HG02642 (cell line): ENCODE measurements at regions not wholly inside any gene's neighbourhood (a gene's known extent, or its start where the extent isn't known, plus 50 kb on each side); places are given as distances from the start of the nearest gene placed in this dataset.
"Not testable (repeated sequence)": the region's sequence is repeated elsewhere in the genome, so short reads cannot be mapped to it uniquely, and the experiment has no call there.

Source experiments
- ATAC-seq: cut with Tn5 transposase; IDR thresholded peaks from one replicate; pipeline ENCODE4 v1.9.1; 2021; ENCODE audit warnings: mild to moderate bottlenecking; ENCODE audit not compliant: unreplicated experiment, poor library complexity

GRCh38 chr6:156616495-156616894, 160.7 kb upstream of the ARID1B start:
- ATAC-seq = no peak

GRCh38 chr6:156613996-156614395, 163.2 kb upstream of the ARID1B start:
- no peak for ATAC-seq

- ATAC-seq = no peak
These were observed 164.8 kb upstream of the ARID1B start for GRCh38 chr6:156612361-156612760.

DNA sequence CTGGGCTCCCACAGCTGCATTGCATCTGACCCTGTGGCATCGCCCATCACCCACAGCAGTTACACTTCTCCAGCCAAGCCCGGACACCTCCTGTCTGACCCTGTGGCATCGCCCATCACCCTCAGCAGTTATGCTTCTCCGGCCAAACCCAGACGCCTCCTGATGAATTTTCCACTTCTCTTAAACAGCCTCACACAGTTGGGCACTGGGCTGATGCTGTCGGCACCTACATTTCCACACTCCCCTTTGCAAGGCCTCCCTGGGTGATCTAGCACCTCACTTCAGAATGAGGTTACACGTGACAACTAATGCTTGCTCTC, 175.2 kb upstream of the ARID1B start:
- ATAC-seq = no peak

DNA sequence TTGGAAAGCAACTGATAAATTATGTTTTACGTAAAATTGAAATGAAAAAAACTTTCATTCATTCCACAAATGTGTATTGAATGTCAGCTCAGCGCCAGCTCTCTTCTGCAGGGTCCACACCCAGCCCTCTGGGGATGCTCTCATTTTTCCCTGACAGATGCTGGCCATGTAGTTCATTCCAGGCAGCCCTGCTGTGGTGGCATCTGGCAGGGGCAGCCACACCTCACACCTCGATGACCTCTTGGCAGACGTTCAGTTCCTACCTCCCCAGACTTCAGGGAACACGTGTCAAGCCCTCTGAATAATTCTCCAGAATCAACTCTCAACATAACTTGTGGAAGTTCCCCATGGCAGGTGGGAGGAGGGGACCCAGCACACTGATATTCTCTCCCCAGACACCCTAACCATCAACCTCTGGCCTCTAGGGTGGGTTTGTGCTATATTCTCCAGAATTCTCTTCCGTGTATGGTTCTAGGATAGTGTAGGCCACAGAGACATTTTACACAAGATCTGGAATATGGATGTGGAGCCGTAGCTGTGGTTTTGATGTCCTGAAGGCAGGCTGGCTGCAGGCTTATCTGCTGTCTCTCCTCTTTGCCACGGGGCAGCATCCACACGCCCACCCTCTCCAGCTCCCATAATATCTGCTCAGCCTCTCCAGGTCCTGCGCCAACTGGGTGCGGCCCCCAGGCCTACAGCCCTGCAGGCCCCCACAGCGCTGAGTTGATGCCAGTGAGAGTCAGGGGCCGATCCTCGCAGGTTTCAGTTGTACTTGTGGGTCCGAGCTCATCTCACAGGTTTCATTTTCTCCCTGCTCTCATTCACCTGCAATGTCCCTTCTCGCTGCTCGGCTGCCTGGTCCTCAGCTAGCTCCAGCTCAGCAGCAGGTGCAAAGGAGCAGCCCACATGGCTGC, 175.8 kb upstream of the ARID1B start:
- no peak for ATAC-seq

GRCh38 chr6:156600678-156601077, 176.5 kb upstream of the ARID1B start:
- ATAC-seq = no peak

- no peak for ATAC-seq
These were observed 177.1 kb upstream of the ARID1B start for GRCh38 chr6:156599978-156600590.

DNA sequence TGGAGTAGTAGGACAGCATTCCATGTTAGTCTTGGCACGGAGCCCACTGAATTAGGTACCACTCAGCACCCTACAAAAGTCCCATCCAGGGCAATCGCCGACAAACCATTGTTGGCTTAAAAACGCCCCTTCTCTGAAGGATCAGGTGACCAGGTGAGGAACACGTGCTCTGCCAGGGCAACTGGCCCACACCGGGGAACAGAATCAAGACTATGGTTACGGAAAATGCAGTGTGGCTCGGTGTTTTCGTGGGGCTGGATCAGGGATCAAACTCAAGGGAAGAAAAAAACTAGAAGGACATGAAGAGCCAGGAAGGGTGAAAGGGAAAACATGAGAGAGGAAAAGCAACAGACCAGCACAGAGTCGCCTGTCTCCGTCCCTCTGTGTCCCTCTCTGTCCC, 177.8 kb upstream of the ARID1B start:
- ATAC-seq = no peak

- ATAC-seq = no peak
These were observed 178.4 kb upstream of the ARID1B start for GRCh38 chr6:156598855-156599180.

- ATAC-seq = no peak
These were observed 178.9 kb upstream of the ARID1B start for GRCh38 chr6:156598071-156598854.

- no peak for ATAC-seq
These were observed 180.1 kb upstream of the ARID1B start for GRCh38 chr6:156597095-156597494.

- no peak for ATAC-seq
These were observed 181.7 kb upstream of the ARID1B start for GRCh38 chr6:156595476-156595875.

- no peak for ATAC-seq
These were observed 183.3 kb upstream of the ARID1B start for GRCh38 chr6:156593893-156594292.

- no peak for ATAC-seq
These were observed 184.1 kb upstream of the ARID1B start for GRCh38 chr6:156593127-156593526.

DNA sequence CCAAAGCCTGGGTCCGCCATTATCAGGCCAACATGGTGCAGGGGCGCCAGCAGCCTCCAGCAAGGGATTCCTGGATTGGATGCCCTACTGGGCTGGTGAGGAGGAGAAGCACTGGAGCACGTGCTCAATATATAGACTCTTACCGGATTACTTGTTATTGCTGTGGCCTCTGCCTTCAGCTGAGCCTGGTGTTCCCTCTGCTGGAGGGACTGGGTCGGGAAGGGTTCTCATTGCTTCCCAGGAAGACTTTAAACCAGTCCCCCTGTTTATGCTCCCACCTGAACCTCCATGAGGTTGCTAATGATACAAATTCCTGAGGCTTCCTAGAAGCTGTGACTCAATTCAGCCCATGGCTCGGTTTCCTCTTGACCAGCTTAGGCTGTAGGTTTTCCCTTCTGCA, 186.7 kb upstream of the ARID1B start:
- ATAC-seq = no peak

GRCh38 chr6:156589281-156589680, 187.9 kb upstream of the ARID1B start:
- ATAC-seq = no peak

DNA sequence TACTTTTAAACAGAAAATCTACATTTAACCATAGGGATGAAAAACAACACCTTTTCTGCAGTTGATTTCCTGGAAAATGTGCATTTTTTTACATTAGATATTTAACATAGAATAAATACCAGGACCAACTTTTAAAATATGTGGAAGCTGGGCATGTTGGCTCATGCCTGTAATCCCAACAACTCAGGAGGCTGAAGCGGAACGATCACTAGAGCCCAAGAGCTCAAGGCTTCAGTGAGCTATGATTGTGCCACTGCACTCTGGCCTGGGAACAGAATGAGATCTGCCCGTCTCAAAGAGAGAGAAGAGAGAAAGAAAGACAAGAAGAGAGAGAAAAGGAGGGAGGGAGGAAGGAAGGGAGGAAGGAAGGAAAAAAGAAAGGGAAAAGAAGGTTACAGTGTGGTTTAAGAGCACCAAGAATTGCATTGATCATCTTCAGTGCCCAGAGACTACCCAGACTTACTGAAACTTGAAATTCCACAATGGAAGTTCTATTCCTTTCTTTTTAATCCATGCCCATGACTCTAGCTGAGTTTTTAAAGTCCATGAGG, 189.4 kb upstream of the ARID1B start:
- no peak for ATAC-seq

GRCh38 chr6:156587071-156587470, 190.1 kb upstream of the ARID1B start:
- no peak for ATAC-seq

- no peak for ATAC-seq
These were observed 191.3 kb upstream of the ARID1B start for GRCh38 chr6:156585859-156586258.

DNA sequence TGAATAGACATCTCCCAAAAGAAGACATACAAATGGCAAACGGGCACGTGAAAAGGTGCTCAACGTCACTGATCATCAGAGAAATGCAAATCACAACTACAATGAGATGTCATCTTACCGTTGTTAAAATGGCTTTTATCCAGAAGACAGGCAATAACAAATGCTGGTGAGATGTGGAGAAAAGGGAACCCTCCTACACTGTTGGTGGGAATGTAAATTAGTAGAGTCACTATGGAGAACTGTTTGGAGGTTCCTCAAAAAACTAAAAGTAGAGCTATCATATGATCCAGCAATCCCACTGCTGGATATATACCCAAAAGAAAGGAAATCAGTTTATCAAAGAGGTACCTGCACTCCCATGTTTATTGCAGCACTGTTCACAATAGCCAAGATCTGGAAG, 193.1 kb upstream of the ARID1B start:
- ATAC-seq = not testable (repeated sequence)

GRCh38 chr6:156583083-156583482, 194.1 kb upstream of the ARID1B start:
- ATAC-seq = no peak
